Suppressor macrophage (primary cell): ENCODE measurements at regions not wholly inside any gene's neighbourhood (a gene's known extent, or its start where the extent isn't known, plus 50 kb on each side); places are given as distances from the start of the nearest gene placed in this dataset.
"Not testable (repeated sequence)": the region's sequence is repeated elsewhere in the genome, so short reads cannot be mapped to it uniquely, and the experiment has no call there.

ENCODE experiments used
- DNase-seq, 4 experiments: peaks; one replicate each; pipeline ENCODE4 v3.0.0-alpha.2; 2020 to 2022

DNA sequence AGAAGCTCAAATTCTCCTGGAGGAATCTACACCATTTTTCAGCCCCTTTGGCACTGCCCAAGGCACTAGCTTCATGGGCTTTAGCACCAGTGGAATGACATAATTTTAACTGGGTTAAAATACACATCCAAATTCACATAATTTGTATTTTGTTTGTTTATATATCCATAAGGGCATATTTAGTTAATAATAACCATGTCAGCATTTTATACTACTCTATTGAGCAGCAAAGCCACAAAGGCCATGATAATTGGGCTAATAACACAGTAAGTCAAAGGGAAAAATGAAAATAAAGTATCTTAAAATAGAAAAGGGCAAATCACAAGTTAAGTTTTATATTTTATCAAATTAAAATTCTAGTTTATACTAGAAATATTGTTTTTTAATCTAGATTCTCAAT, 262.7 kb upstream of the TACR3 start:
- no peak for DNase-seq

- no peak for DNase-seq
Observed at GRCh38 chr4:103948244-103949018, 228.6 kb upstream of the TACR3 start.

DNA sequence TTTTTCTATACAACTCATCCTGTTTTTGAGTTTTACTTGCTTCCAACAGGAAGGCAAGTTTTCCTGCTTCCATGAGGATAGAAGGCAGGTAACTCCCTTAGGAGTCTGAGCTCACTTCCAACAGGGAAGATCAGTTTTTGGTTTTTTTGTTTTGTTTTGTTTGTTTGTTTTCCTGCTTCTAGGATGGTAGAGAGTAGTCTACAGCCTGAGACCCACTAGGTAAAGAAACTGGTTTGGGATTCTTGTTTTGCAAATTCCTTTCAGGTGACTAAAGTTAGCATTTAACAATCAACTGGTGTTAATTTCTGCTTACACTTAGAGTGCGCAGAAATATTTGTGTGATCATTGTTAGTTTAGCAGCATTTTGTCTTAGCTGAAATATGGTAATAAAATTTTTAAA, 227.8 kb upstream of the TACR3 start:
- no peak for DNase-seq

DNA sequence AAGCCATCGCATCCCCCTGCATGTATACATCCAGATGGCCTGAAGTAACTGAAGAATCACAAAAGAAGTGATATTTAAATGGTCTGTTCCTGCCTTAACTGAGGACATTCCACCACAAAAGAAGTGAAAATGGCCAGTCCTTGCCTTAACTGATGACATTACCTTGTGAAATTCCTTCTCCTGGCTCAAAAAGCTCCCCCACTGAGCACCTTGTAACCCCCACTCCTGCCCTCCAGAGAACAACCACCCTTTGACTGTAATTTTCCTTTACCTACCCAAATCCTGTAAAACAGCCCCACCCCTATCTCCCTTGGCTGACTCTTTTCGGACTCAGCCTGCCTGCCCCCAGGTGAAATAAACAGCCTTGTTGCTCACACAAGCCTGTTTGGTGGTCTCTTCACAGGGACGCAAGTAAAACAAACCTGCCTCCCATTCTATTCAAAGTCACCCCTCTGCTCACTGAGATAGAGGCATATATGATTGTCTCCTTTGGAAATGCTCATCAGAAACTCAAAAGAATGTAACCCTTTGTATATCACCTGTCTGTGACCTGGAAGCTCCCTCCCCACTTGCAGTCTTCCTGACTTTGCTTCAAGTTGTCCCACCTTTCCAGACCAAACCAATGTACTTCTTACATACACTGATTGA, 227.0 kb upstream of the TACR3 start:
- not testable (repeated sequence) for DNase-seq

- DNase-seq, result no peak
Observed at GRCh38 chr4:103938488-103938887, 218.7 kb upstream of the TACR3 start.

GRCh38 chr4:103936653-103937145, 216.9 kb upstream of the TACR3 start:
- no peak for DNase-seq

GRCh38 chr4:103934178-103934789, 214.5 kb upstream of the TACR3 start:
- peak; percentile 25 to 77 (median 54) for DNase-seq

DNA sequence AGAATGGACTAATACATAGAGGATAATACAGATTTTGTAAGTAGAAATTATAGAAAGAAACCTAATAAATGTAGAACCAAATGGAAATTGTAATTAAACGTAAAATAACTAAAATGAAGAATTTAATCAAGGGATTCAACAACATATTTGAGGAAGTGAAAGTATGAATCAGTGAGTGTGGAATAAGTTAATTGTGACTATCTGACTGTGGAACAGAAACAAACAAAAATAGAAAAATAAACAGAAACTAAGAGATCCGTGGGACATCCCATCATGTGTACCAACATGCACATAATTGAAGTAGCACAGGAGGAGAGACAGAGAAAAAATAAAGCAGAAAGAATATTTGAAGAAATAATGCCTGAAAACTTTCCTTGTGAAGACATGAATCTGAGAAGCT, 208.6 kb upstream of the TACR3 start:
- DNase-seq, result no peak

- DNase-seq, result no peak
Observed at GRCh38 chr4:103923551-103923950, 203.8 kb upstream of the TACR3 start.

GRCh38 chr4:103918214-103918613, 198.4 kb upstream of the TACR3 start:
- no peak for DNase-seq

GRCh38 chr4:103915224-103915869, 195.6 kb upstream of the TACR3 start:
- peak in 2 of 4 experiments; percentile 20 to 40 for DNase-seq

- no peak for DNase-seq
Observed at GRCh38 chr4:103907414-103907813, 187.6 kb upstream of the TACR3 start.

DNA sequence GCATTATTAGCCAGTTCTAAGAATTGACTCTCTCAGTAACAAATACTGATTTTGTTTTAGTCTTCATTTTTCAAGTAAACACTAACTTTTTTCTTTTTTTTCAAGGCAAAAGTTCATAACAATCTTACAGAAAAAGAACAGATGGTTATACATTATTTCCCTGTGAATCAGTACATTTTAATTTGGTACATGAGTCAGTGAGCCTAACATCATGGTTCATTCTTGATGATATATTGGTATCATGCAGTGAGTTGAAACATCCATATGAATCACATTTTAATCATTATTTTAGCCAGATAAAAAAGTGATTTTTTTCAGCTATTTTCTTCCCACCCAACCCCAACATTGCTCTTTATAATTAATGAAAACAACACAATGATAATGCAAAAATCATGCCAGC, 184.3 kb upstream of the TACR3 start:
- no peak for DNase-seq

- no peak for DNase-seq
Observed at GRCh38 chr4:103902730-103903129, 182.9 kb upstream of the TACR3 start.

DNA sequence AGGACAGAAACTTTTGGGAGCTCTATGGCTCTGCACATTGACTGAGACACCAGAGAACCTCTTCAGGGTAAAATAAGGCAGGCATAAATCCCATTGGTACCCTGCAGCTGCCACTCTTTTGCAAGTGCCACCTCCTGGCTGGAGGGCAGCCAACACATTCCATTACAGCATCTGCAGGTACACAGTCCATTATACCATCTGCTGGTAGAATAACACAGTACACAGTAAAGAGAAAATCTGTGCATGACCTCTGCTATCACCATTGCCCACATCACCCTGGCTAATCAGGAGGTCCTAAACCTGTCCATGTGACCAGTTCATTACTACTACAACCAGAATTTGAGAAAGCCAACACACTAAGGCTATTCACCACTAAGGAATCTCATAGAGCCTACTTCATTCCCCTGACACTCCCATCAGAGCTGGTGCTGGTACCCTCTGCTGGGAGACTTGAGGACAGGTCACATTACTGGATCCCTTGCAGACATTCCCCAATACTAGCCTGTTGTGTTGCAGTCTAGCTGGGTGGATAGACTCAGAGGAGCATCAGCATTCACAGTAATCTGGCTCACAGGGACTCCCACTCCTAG, 176.2 kb upstream of the TACR3 start:
- DNase-seq, result no peak

DNA sequence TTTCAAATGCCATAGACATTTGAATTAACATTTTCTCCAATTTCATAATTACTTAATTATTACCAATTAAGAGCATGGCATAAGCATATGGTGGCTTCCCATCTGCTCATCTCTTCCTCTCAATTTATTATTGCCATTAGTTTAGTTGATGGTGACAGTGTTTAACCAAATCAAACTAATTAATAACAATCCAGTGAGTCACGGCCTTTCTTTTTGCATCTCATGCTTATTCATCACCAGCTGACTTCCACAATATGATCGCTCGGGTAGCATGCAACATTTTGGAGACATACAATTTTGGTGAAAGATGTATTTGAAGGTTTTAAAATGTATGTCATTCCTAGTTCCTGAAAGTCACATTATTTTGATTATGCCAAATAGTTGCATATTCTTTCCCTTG, 172.8 kb upstream of the TACR3 start:
- no peak for DNase-seq

DNA sequence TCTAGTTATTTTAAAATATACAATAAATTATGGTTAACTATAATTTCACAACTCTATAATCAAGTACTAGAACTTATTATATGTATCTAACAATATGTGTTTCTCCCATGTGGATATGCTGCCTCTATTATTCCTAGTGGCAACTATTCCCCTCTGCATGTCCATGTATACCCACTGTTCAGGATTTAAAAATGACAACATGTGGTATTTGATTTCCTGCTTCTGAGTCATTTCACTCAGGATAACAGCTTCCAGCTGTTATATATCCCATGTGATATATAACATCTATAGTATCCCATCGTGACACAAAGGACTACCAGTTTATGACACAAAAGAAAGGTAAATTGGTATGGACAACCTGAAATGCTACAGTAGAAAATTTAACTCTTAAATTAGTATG, 167.4 kb upstream of the TACR3 start:
- DNase-seq, result no peak

- DNase-seq, result no peak
Observed at GRCh38 chr4:103885152-103885551, 165.4 kb upstream of the TACR3 start.

- DNase-seq, result no peak
Observed at GRCh38 chr4:103867311-103867710, 147.5 kb upstream of the TACR3 start.

DNA sequence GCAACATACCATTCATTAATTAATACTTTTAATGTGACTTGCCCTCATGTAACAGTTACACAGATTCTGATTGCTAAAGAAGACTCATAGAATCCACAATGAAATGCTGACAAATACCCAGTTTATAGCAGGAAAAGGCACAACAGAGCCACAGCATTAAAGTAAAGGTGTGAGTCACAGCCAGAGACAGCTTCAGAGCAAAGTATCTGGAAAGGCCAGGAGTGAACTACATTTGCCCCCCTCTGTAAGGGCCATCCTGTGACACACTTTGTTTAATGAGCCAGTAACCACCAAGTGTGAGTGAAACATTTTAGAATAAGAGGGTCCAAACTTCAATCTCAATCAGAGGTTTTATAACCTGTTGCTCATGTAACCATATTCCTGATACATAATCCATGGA, 133.8 kb upstream of the TACR3 start:
- DNase-seq, result no peak

DNA sequence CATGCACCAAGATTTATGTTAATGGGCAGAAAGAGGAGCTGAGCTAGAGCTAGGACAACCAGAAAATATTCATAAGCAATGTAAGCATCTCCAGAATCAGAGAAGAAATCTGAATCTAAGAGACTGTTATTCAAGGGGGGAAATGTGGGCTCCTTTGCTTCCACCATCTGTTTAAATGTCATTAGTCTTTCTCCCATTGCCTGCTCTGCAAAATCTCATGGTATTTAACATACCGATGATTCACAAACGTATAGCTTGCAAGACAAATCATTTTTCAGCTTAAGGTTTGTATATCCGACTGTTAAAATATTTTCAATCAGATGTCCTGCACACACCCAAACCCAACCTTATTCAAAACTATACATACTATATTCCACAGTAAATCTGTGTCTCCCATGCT, 133.4 kb upstream of the TACR3 start:
- no peak for DNase-seq

GRCh38 chr4:103845075-103845474, 125.3 kb upstream of the TACR3 start:
- no peak for DNase-seq
